AG04449 (cell line): ENCODE measurements at regions not wholly inside any gene's neighbourhood (a gene's known extent, or its start where the extent isn't known, plus 50 kb on each side); places are given as distances from the start of the nearest gene placed in this dataset.

Experiments
- CTCF ChIA-PET: fragments of 350-600 bp; formaldehyde crosslinking; extraction: SDS; loops from one replicate; lab custom pipeline; 2021; ENCODE audit warnings: antibody characterized with exemption; lab: Yijun Ruan, JAX
- POLR2A ChIA-PET: fragments of 400-600, 350-600 bp; formaldehyde crosslinking; extraction: SDS; loops from one replicate; lab custom pipeline; 2020; ENCODE audit warnings: antibody characterized with exemption, inconsistent platforms; lab: Yijun Ruan, JAX
- DNase-seq: peaks from one replicate; pipeline ENCODE4 v3.0.0-alpha.2; 2010; ENCODE audit warnings: low read depth, low spot score
- H3K4me3 ChIP-seq: 2 replicates; pipeline ENCODE4 v1.5.1; 2011; ENCODE audit warnings: low read depth, mild to moderate bottlenecking, control low read depth, low read length
- TF ChIP-seq, protein P1 (sequence below): IDR thresholded peaks from one replicate; pipeline ENCODE4 v1.5.1; 2011; ENCODE audit warnings: mild to moderate bottlenecking, moderate library complexity, low read length, control low read depth, inconsistent platforms; ENCODE audit not compliant: insufficient read depth; ENCODE audit errors: missing control alignments

DNA sequence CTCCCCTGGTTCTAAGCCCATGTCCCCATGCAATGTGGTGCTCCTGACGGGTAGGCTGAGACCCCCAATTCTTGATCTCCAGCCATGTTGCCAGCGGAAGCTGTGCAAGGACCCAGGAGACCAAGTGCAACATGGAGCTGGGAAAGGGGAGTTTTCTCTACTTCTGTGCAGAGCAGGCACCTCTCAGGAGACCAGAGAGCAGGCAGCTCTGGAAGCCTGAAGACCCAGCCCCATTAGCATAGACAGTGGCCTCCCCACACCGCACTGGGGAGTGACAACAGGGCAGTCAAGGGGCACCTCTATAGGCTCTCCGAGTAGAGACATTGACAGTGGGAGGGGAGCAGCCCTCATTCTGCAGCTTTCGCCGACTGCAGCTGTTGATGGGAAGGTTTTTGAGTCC lies 410.2 kb downstream of the MATN1 start:
- ChIA-PET CTCF (no interaction called here), POLR2A (no interaction called here)
- no peak overlapping the region for H3K4me3 ChIP-seq

DNA sequence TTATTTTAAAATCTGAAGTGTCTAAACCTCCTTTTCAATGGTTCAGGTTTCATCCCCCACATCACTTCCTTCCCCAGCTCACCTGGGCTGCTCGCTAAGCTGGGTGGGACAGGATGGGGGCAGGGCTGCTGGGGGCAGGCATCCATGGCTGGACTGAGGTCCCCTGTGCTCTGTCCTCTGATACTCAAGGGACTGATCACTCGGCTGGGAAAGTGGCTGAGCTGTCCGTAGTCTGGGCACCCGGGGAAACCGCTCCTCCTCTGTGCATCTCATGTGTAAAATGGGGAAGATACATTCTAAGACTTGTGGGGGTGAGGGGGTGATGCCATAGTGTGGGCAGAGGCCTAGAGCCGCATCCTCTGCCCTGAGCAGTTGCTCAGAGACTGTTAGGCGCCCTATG lies 411.2 kb downstream of the MATN1 start:
- no peak for DNase-seq
- TF ChIP-seq, protein P1, sequence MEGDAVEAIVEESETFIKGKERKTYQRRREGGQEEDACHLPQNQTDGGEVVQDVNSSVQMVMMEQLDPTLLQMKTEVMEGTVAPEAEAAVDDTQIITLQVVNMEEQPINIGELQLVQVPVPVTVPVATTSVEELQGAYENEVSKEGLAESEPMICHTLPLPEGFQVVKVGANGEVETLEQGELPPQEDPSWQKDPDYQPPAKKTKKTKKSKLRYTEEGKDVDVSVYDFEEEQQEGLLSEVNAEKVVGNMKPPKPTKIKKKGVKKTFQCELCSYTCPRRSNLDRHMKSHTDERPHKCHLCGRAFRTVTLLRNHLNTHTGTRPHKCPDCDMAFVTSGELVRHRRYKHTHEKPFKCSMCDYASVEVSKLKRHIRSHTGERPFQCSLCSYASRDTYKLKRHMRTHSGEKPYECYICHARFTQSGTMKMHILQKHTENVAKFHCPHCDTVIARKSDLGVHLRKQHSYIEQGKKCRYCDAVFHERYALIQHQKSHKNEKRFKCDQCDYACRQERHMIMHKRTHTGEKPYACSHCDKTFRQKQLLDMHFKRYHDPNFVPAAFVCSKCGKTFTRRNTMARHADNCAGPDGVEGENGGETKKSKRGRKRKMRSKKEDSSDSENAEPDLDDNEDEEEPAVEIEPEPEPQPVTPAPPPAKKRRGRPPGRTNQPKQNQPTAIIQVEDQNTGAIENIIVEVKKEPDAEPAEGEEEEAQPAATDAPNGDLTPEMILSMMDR, result no peak
- POLR2A ChIA-PET, result no interaction called here
- no peak overlapping the region for H3K4me3 ChIP-seq
- CTCF ChIA-PET, result no interaction called here

More for the DNA sequence above, 410.2 kb downstream of the MATN1 start:
- DNase-seq, result no peak
- TF ChIP-seq, protein P1, result no peak

- no peak overlapping the region for H3K4me3 ChIP-seq
- POLR2A ChIA-PET, result no interaction called here
- no peak for DNase-seq
- TF ChIP-seq, protein P1, result no peak
- CTCF ChIA-PET, result no interaction called here
Observed at GRCh38 chr1:30311749-30312148, 411.6 kb downstream of the MATN1 start.

DNA sequence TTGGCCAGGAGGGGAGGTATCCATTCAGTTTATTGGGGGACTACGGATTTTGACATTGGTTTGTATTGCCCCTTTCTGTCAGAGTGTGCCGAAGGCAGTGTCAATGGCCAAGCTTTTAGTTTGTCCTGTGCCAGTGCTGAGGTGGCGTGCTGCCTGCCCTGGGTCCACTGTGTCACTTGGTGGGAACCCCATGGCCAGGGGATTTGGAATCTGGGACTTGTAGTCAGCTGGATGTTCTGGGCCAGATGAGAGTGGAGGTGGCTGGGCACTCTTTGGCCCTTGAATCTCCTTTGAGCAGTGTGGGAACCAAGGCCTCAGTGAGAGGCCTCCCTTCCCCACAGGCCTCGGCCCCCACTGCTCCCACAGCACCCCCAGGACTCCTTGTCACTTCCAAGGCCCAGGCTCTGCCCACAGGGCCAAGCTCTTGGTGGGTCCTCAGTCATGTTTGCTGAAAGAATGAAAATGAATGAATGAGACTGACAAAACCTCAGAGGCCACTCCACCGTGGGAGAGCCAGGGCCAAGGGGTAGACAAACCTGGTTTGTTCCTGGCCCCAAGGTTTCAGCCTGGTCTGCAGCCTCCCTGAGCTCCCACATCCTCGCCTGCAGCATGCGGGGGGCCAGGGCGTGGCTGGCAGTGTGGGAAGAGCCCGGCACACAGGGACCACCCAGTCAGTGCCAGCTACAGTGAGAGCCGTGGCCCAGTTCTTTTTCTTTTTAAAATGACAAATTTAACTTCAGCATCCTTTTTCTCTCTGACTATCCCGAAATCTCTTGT lies 412.2 kb downstream of the MATN1 start:
- POLR2A ChIA-PET, result no interaction called here
- CTCF ChIA-PET, result no interaction called here

DNA sequence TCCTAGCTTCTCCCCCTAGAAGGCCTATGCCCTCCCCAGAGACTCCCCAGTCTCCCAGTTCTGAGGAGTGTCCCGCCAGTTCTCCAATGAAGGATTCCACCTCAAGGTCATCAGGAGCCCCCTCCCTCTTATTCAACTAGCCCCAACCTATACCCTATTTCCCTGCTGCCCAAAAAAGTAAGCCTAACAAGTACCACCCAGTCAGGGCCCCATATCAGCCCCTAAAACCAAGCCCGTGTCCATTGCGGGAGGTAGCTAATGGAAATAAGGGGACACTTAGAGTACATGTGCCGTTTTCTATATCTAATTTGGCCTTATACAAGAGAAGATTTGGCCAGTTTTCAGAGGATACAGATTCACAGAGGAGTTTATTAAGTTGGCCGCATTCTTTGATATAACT lies 416.2 kb downstream of the MATN1 start:
- no peak overlapping the region for H3K4me3 ChIP-seq
- CTCF ChIA-PET, result no interaction called here
- TF ChIP-seq, protein P1, result no peak
- POLR2A ChIA-PET, result no interaction called here
- no peak for DNase-seq

More for the DNA sequence above, 412.2 kb downstream of the MATN1 start:
- TF ChIP-seq, protein P1, result no peak
- no peak for DNase-seq
- no peak overlapping the region for H3K4me3 ChIP-seq

GRCh38 chr1:30305519-30305918 lies 417.9 kb downstream of the MATN1 start:
- POLR2A ChIA-PET, result no interaction called here
- CTCF ChIA-PET, result no interaction called here
- TF ChIP-seq, protein P1, result no peak
- no peak overlapping the region for H3K4me3 ChIP-seq
- DNase-seq, result no peak
